ENCODE measurements at regions not wholly inside any gene's neighbourhood (a gene's known extent, or its start where the extent isn't known, plus 50 kb on each side); places are given as distances from the start of the nearest gene placed in this dataset.

- TF ChIP-seq POLR2A (IDR thresholded peaks at IDR 0.05), result no peak
- TF ChIP-seq CTCF (IDR thresholded peaks at IDR 0.05), result no peak
These were observed 493.7 kb upstream of the VRK2 start for GRCh38 chr2:57552885-57553284.
